ENCODE measurements at regions not wholly inside any gene's neighbourhood (a gene's known extent, or its start where the extent isn't known, plus 50 kb on each side); places are given as distances from the start of the nearest gene placed in this dataset.

GRCh38 chr22:48154169-48154942 lies 1391.9 kb downstream of the TBC1D22A start:
- TF ChIP-seq CTCF (IDR thresholded peaks at IDR 0.05) = no peak
- no peaks in the 10 kb centered on the region for H3K9me3 ChIP-seq
- no peaks in the 10 kb centered on the region for H3K4me1 ChIP-seq
- no peak overlapping the region for H3K27ac ChIP-seq
- no peak for DNase-seq (ENCODE audit: low spot score)
- H3K27me3 ChIP-seq = no peaks in the 10 kb centered on the region
- no peaks in the 10 kb centered on the region for H3K36me3 ChIP-seq
- H3K4me3 ChIP-seq = no peak overlapping the region

- TF ChIP-seq CTCF (IDR thresholded peaks at IDR 0.05) = no peak
- H3K27me3 ChIP-seq = no peaks in the 10 kb centered on the region
- H3K4me1 ChIP-seq = no peaks in the 10 kb centered on the region
- DNase-seq (ENCODE audit: low spot score) = no peak
- no peaks in the 10 kb centered on the region for H3K9me3 ChIP-seq
- H3K4me3 ChIP-seq = no peak overlapping the region
- no peaks in the 10 kb centered on the region for H3K36me3 ChIP-seq
- H3K27ac ChIP-seq = no peak overlapping the region
These were observed 1391.3 kb downstream of the TBC1D22A start for GRCh38 chr22:48153726-48154125.

DNA sequence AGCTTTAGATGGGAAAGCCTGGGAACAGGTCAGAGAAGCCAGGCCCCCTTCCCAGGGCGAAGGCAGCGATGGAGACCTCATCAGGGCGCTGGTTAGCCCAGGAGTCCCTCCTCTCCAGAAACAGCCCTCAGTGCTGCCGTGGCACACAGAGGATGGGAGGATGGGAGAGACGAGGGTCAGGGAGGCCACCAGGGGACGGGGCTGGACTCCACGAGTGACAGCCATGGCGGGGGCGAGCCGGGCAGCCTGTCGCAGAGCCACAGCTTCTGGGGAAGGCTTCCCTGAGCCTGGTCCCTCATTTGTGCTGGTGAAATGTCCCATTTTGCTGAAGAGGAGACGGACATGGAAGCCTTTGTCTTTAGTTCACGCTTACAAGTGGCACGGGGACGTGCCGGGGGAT lies 1390.5 kb downstream of the TBC1D22A start:
- DNase-seq (ENCODE audit: low spot score) = no peak

GRCh38 chr22:48152164-48152775 lies 1389.8 kb downstream of the TBC1D22A start:
- Histone ChIP-seq H3K4me1 (no peaks in the 10 kb centered on the region), H3K4me3 (no peak overlapping the region), H3K9me3 (no peaks in the 10 kb centered on the region), H3K27ac (no peak overlapping the region), H3K27me3 (no peaks in the 10 kb centered on the region), H3K36me3 (no peaks in the 10 kb centered on the region)
- TF ChIP-seq CTCF (IDR thresholded peaks at IDR 0.05) = no peak
- no peak for DNase-seq (ENCODE audit: low spot score)

More for the DNA sequence above, 1390.5 kb downstream of the TBC1D22A start:
- TF ChIP-seq CTCF (IDR thresholded peaks at IDR 0.05) = no peak
- no peaks in the 10 kb centered on the region for H3K9me3 ChIP-seq
- H3K27ac ChIP-seq = no peak overlapping the region
- H3K4me3 ChIP-seq = no peak overlapping the region
- H3K36me3 ChIP-seq = no peaks in the 10 kb centered on the region
- H3K27me3 ChIP-seq = no peaks in the 10 kb centered on the region
- H3K4me1 ChIP-seq = no peaks in the 10 kb centered on the region

DNA sequence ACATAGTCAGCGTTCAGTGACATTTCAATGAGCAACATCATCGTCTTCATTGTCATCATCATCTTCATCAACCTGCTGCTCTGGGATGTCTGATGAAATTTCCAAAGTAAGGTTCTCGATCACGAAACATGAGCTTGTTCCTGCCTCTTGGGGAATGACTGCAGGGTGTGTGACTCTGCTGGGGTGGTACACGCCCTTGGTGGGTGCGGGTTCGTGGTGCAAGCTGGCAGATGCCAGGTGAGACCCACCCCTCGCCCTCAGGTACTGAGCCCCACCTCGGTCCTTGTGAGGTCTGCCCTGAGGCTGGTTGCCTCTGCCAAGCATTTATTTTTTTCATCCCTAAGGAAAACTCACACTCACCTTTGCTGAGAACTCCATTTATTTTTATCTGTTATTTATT lies 1389.2 kb downstream of the TBC1D22A start:
- Histone ChIP-seq H3K9me3 (no peaks in the 10 kb centered on the region), H3K4me3 (no peak overlapping the region), H3K4me1 (no peaks in the 10 kb centered on the region), H3K27me3 (no peaks in the 10 kb centered on the region), H3K27ac (no peak overlapping the region), H3K36me3 (no peaks in the 10 kb centered on the region)
- no peak for TF ChIP-seq CTCF (IDR thresholded peaks at IDR 0.05)
- DNase-seq (ENCODE audit: low spot score) = no peak

All from right atrium auricular region (tissue), 2 donors.